ENCODE measurements at regions not wholly inside any gene's neighbourhood (a gene's known extent, or its start where the extent isn't known, plus 50 kb on each side); places are given as distances from the start of the nearest gene placed in this dataset.

GRCh38 chr13:37177125-37177524 is 71.7 kb upstream of the CSNK1A1L start:
- TF ChIP-seq POLR2A (IDR thresholded peaks at IDR 0.05; ENCODE audit: low read length) (no peak), GATA1 (IDR thresholded peaks at IDR 0.05; ENCODE audit: low read depth, low read length) (no peak)
